ENCODE measurements at regions not wholly inside any gene's neighbourhood (a gene's known extent, or its start where the extent isn't known, plus 50 kb on each side); places are given as distances from the start of the nearest gene placed in this dataset.

- no peak overlapping the region for H3K4me2 ChIP-seq
- H3K9ac ChIP-seq, result no peak overlapping the region
- no peak overlapping the region for H3K27ac ChIP-seq (ENCODE audit: low read depth in 2 of 2, low read length in 1 of 2)
- H3K9me2 ChIP-seq, result no peaks in the 10 kb centered on the region
- no peaks in the 10 kb centered on the region for H3K27me3 ChIP-seq (ENCODE audit: insufficient read depth)
- H4K20me1 ChIP-seq (ENCODE audit: insufficient read depth), result no peaks in the 10 kb centered on the region
- no peak for DNase-seq
- no peaks in the 10 kb centered on the region for H3F3A ChIP-seq (replicated peaks; ENCODE audit: insufficient read depth)
- no peak overlapping the region for H3K4me3 ChIP-seq (ENCODE audit: low read depth in 2 of 2, low read length in 1 of 2)
- no peak overlapping the region for H2AFZ ChIP-seq (ENCODE audit: low read depth)
- WGBS (ENCODE audit: low lambda C conversion rate), result 57% methylated on average over 1 of the region's 1 CpG
- H3K9me3 ChIP-seq, result no peaks in the 10 kb centered on the region
- TF ChIP-seq POLR2AphosphoS5 (IDR thresholded peaks at IDR 0.05; ENCODE audit: low read depth, low read length), result no peak
- no peak for TF ChIP-seq TEAD4 (IDR thresholded peaks at IDR 0.05; ENCODE audit: borderline replicate concordance, insufficient read depth)
- no peak for TF ChIP-seq GATA2 (CRISPR knock-in tag; IDR thresholded peaks at IDR 0.05)
- no peak for TF ChIP-seq USF1 (IDR thresholded peaks at IDR 0.05; ENCODE audit: borderline replicate concordance, low read depth)
- TF ChIP-seq MAX (IDR thresholded peaks at IDR 0.05; ENCODE audit: low read depth), result no peak
- no peak for TF ChIP-seq MXI1 (IDR thresholded peaks at IDR 0.05; ENCODE audit: low read depth, low read length)
- TF ChIP-seq SIN3A (IDR thresholded peaks at IDR 0.05; ENCODE audit: borderline replicate concordance, low read depth, low read length), result no peak
- no peak for TF ChIP-seq NRF1 (IDR thresholded peaks at IDR 0.05; ENCODE audit: low read depth, low read length)
- ChIA-PET POLR2A (no interaction called here), CTCF (interaction anchor here (0.8 to 4.8 kb wide), 4 partner anchors 11 to 178 kb away, joined by 4 to 43 read pairs (median 8); no protein-coding TSS in a partner anchor)
- H3K4me1 ChIP-seq (ENCODE audit: control insufficient read depth in 1 of 2, insufficient read depth in 2 of 2, low read depth in 1 of 2, low read length in 1 of 2), result peaks cover 0 to 40% of the 10 kb centered on the region in 2 experiments; a peak in 2 of 4 replicates
- no peaks in the 10 kb centered on the region for H3K36me3 ChIP-seq (replicated peaks in 1 of 2; ENCODE audit: control insufficient read depth in 1 of 2, insufficient read depth in 2 of 2, low read length in 1 of 2)
- H3K79me2 ChIP-seq (ENCODE audit: insufficient read depth), result no peaks in the 10 kb centered on the region
These were observed 197.7 kb downstream of the SNX10 start for GRCh38 chr7:26489391-26489790.

GRCh38 chr7:26489906-26490639 is 198.4 kb downstream of the SNX10 start:
- CTCF ChIA-PET, result interaction anchor here (0.8 to 4.8 kb wide), 8 partner anchors 11 to 177 kb away, joined by 3 to 43 read pairs (median 9); no protein-coding TSS in a partner anchor
- 62% methylated on average over 7 of the region's 7 CpGs for WGBS (ENCODE audit: low lambda C conversion rate)

More at GRCh38 chr7:26489906-26490639, 198.4 kb downstream of the SNX10 start:
- peaks cover 0 to 34% of the 10 kb centered on the region in 2 experiments; a peak in 2 of 4 replicates for H3K4me1 ChIP-seq (ENCODE audit: control insufficient read depth in 1 of 2, insufficient read depth in 2 of 2, low read depth in 1 of 2, low read length in 1 of 2)
- H3K4me2 ChIP-seq, result no peak overlapping the region
- H3K27ac ChIP-seq (ENCODE audit: low read depth in 2 of 2, low read length in 1 of 2), result no peak overlapping the region
- H3K36me3 ChIP-seq (replicated peaks in 1 of 2; ENCODE audit: control insufficient read depth in 1 of 2, insufficient read depth in 2 of 2, low read length in 1 of 2), result no peaks in the 10 kb centered on the region
- no peaks in the 10 kb centered on the region for H3K27me3 ChIP-seq (ENCODE audit: insufficient read depth)
- no peak overlapping the region for H3K4me3 ChIP-seq (ENCODE audit: low read depth in 2 of 2, low read length in 1 of 2)
- H3F3A ChIP-seq (replicated peaks; ENCODE audit: insufficient read depth), result no peaks in the 10 kb centered on the region
- no peaks in the 10 kb centered on the region for H4K20me1 ChIP-seq (ENCODE audit: insufficient read depth)
- no peaks in the 10 kb centered on the region for H3K9me3 ChIP-seq
- no peaks in the 10 kb centered on the region for H3K79me2 ChIP-seq (ENCODE audit: insufficient read depth)
- no peak for TF ChIP-seq ZBTB33 (IDR thresholded peaks at IDR 0.05; ENCODE audit: borderline replicate concordance, low read depth)
- no peak for TF ChIP-seq EP300 (IDR thresholded peaks at IDR 0.05; ENCODE audit: borderline replicate concordance in 1 of 2, low read depth in 1 of 2, low read length in 1 of 2)
- no peak for TF ChIP-seq USF1 (IDR thresholded peaks at IDR 0.05; ENCODE audit: borderline replicate concordance, low read depth)
- TF ChIP-seq NRF1 (IDR thresholded peaks at IDR 0.05; ENCODE audit: low read depth, low read length), result no peak
- TF ChIP-seq FOXM1 (IDR thresholded peaks at IDR 0.05; ENCODE audit: low read depth), result no peak
- no peak for TF ChIP-seq NFIC (IDR thresholded peaks at IDR 0.05; ENCODE audit: borderline replicate concordance)
- no peak for TF ChIP-seq SMC3 (IDR thresholded peaks at IDR 0.05; ENCODE audit: low read depth, low read length)
- no peak for TF ChIP-seq ELF1 (IDR thresholded peaks at IDR 0.05)
- no peak for TF ChIP-seq MEF2A (IDR thresholded peaks at IDR 0.05; ENCODE audit: borderline replicate concordance, low read depth)
- no peak for TF ChIP-seq CHD2 (IDR thresholded peaks at IDR 0.05; ENCODE audit: low read length, partially characterized antibody)
- TF ChIP-seq YY1 (IDR thresholded peaks at IDR 0.05; ENCODE audit: low read depth), result no peak
- no peak for TF ChIP-seq MAX (IDR thresholded peaks at IDR 0.05; ENCODE audit: low read depth)
- TF ChIP-seq RAD21 (IDR thresholded peaks at IDR 0.05; ENCODE audit: low read length), result no peak
- no peak overlapping the region for H2AFZ ChIP-seq (ENCODE audit: low read depth)
- H3K9ac ChIP-seq, result no peak overlapping the region
- H3K9me2 ChIP-seq, result no peaks in the 10 kb centered on the region
- no peak for DNase-seq
- POLR2A ChIA-PET, result interaction anchor here (0.6 kb wide), 1 partner anchor 94 kb away, joined by 5 read pairs; no protein-coding TSS in a partner anchor

Data from SK-N-SH (cell line).